Gastroesophageal sphincter (tissue), 3 donors: ENCODE measurements at regions not wholly inside any gene's neighbourhood (a gene's known extent, or its start where the extent isn't known, plus 50 kb on each side); places are given as distances from the start of the nearest gene placed in this dataset.

ENCODE experiments used
- EP300 ChIP-seq: sonication (generic); formaldehyde crosslinking; IDR thresholded peaks from one replicate; pipeline ENCODE4 v1.6.1; 2017; ENCODE audit warnings: antibody characterized with exemption, mild to moderate bottlenecking
- POLR2A ChIP-seq, 2 donors: fragments of 450-650 bp; IDR thresholded peaks; one replicate each; pipeline ENCODE4 v1.6.1; 2017; ENCODE audit warnings: antibody characterized with exemption in 2 of 2, mild to moderate bottlenecking in 2 of 2, moderate library complexity in 1 of 2
- POLR2AphosphoS5 ChIP-seq: sonication (generic); formaldehyde crosslinking; IDR thresholded peaks from one replicate; pipeline ENCODE4 v1.6.1; 2017; ENCODE audit warnings: antibody characterized with exemption
- TF ChIP-seq, protein P1 (sequence below), 4 experiments: fragments of 200-600 bp in 2 of 4; fragments of 450-650 bp in 2 of 4; sonication (generic) in 1 of 4; IDR thresholded peaks; one replicate each; pipeline ENCODE4 v1.5.1; 2017 to 2019; ENCODE audit warnings: antibody characterized with exemption in 4 of 4, mild to moderate bottlenecking in 2 of 4, moderate library complexity in 2 of 4

DNA sequence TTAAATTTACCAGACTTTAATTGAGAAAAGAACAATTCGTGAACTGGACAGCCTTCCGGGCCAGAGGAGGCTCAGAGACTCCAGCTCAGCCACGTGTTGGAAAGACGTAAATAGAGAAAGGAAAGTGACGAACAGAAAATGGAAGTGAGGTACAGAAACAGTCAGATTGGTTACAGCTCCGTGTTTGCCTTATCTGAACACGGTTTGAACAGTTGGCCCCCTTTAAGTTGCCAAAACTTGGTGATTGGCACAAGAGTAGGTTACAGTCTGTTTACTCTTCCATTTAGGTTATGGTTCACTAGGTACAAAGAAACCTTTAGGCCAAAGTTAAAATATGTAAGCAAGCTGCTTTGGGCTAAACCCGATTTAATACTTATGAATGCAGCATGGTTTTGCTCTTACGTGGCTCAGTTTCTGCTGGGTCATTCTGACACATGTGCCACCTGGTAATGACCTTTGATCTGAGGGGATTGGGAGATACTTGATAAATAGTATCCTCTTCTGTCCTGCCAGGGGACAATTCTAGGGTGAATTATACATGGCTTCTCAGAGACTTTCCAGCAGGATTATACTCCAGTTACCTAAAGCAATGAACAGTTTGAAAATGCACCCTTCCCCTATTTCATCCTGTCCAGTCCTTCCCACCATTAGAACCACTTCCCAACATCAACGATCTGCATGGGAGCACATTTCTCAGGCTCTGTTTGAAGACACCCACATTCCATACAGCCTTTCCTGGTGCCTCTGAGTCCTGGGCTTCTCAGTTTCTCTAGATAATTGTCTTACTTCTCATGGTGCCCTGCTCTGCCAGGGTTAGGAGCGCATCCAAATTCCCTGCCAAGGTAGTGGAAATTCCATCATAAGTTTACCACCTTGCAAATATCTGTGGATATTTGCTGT lies 65.1 kb upstream of the TGIF1 start:
- TF ChIP-seq, protein P1, sequence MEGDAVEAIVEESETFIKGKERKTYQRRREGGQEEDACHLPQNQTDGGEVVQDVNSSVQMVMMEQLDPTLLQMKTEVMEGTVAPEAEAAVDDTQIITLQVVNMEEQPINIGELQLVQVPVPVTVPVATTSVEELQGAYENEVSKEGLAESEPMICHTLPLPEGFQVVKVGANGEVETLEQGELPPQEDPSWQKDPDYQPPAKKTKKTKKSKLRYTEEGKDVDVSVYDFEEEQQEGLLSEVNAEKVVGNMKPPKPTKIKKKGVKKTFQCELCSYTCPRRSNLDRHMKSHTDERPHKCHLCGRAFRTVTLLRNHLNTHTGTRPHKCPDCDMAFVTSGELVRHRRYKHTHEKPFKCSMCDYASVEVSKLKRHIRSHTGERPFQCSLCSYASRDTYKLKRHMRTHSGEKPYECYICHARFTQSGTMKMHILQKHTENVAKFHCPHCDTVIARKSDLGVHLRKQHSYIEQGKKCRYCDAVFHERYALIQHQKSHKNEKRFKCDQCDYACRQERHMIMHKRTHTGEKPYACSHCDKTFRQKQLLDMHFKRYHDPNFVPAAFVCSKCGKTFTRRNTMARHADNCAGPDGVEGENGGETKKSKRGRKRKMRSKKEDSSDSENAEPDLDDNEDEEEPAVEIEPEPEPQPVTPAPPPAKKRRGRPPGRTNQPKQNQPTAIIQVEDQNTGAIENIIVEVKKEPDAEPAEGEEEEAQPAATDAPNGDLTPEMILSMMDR (IDR thresholded peaks at IDR 0.05), result no peak
- TF ChIP-seq POLR2A (IDR thresholded peaks at IDR 0.05) (no peak), EP300 (no peak), POLR2AphosphoS5 (no peak)
